ENCODE measurements at regions not wholly inside any gene's neighbourhood (a gene's known extent, or its start where the extent isn't known, plus 50 kb on each side); places are given as distances from the start of the nearest gene placed in this dataset.

DNA sequence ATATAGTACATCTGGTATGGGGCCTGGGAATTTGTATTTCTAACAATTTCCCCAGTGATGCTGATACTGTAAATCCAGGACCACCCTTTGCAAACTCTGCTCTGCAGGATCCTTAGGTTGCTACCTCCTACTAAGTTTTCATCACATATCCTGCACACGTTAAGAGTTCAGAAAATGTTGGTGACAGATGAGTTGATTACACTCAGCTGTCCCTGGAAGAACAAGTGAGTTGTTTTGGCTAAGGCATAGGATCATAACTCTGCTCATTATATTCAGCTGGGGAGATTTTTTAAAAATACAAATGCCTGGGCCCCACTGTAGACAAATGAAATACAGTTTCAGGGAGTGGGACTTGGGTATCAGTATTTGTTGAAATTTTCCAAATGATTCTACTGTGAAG, 274.6 kb upstream of the HABP2 start:
- TF ChIP-seq CTCF (IDR thresholded peaks at IDR 0.05; ENCODE audit: unreplicated experiment) = no peak
- ChIA-PET POLR2A (no interaction called here), CTCF (no interaction called here)
- no peaks in the 10 kb centered on the region for H3K4me1 Mint-ChIP-seq (ENCODE audit: insufficient read depth, unreplicated experiment)
- no TSS peak for BruUV-seq (replicated peaks)
- no peak overlapping the region for H3K27ac Mint-ChIP-seq (ENCODE audit: low read depth, unreplicated experiment)
- H3K36me3 Mint-ChIP-seq (ENCODE audit: insufficient read depth, unreplicated experiment) = no peaks in the 10 kb centered on the region
- no peak for DNase-seq (ENCODE audit: unreplicated experiment)
- H3K4me3 Mint-ChIP-seq (ENCODE audit: unreplicated experiment) = no peak overlapping the region
- peaks cover 1% of the 10 kb centered on the region for H3K27me3 Mint-ChIP-seq (ENCODE audit: insufficient read depth, unreplicated experiment)
- intact Hi-C loops (cut with micrococcal nuclease) = no loop called here
- peaks cover 15% of the 10 kb centered on the region for H3K9me3 Mint-ChIP-seq (ENCODE audit: unreplicated experiment)

DNA sequence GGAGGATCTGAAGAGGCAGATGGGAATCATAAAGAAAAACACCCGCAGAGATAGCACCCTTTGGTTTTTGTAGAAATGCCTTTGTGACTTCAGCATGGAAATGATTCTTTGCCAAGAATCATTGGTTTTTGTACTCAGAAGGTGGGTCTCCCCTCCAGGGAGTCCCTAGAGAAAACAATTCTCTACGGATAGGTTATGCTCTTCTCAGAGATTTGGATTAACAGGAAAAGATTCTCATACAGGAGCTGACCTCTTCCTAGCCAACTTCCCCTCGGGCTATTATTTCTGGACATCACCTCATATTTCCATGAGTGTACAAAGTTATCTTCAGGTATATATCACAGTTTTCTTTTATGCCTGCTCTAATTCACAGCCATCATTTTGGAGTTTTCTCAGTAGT, 274.2 kb upstream of the HABP2 start:
- intact Hi-C loops (cut with micrococcal nuclease) = no loop called here
- Mint-ChIP-seq H3K27me3 (ENCODE audit: insufficient read depth, unreplicated experiment) (no peaks in the 10 kb centered on the region), H3K27ac (ENCODE audit: low read depth, unreplicated experiment) (no peak overlapping the region), H3K9me3 (ENCODE audit: unreplicated experiment) (peaks cover 15% of the 10 kb centered on the region), H3K4me1 (ENCODE audit: insufficient read depth, unreplicated experiment) (no peaks in the 10 kb centered on the region), H3K36me3 (ENCODE audit: insufficient read depth, unreplicated experiment) (no peaks in the 10 kb centered on the region), H3K4me3 (ENCODE audit: unreplicated experiment) (no peak overlapping the region)
- no peak for TF ChIP-seq CTCF (IDR thresholded peaks at IDR 0.05; ENCODE audit: unreplicated experiment)
- DNase-seq (ENCODE audit: unreplicated experiment) = no peak
- ChIA-PET POLR2A (no interaction called here), CTCF (no interaction called here)
- no TSS peak for BruUV-seq (replicated peaks)

- Mint-ChIP-seq H3K27me3 (ENCODE audit: insufficient read depth, unreplicated experiment) (no peaks in the 10 kb centered on the region), H3K4me1 (ENCODE audit: insufficient read depth, unreplicated experiment) (no peaks in the 10 kb centered on the region), H3K9me3 (ENCODE audit: unreplicated experiment) (peaks cover 15% of the 10 kb centered on the region), H3K27ac (ENCODE audit: low read depth, unreplicated experiment) (no peak overlapping the region), H3K4me3 (ENCODE audit: unreplicated experiment) (no peak overlapping the region), H3K36me3 (ENCODE audit: insufficient read depth, unreplicated experiment) (no peaks in the 10 kb centered on the region)
- intact Hi-C loops (cut with micrococcal nuclease) = no loop called here
- BruUV-seq (replicated peaks) = no TSS peak
- ChIA-PET POLR2A (interaction anchor here (0.6 kb wide), 1 partner anchor 520 kb away, joined by 3 read pairs; no protein-coding TSS in a partner anchor), CTCF (interaction anchor here (1.0 kb wide), 1 partner anchor 13 kb away, joined by 4 read pairs; no protein-coding TSS in a partner anchor)
- no peak for DNase-seq (ENCODE audit: unreplicated experiment)
- no peak for TF ChIP-seq CTCF (IDR thresholded peaks at IDR 0.05; ENCODE audit: unreplicated experiment)
Observed at GRCh38 chr10:113279262-113279661, 273.6 kb upstream of the HABP2 start.

DNA sequence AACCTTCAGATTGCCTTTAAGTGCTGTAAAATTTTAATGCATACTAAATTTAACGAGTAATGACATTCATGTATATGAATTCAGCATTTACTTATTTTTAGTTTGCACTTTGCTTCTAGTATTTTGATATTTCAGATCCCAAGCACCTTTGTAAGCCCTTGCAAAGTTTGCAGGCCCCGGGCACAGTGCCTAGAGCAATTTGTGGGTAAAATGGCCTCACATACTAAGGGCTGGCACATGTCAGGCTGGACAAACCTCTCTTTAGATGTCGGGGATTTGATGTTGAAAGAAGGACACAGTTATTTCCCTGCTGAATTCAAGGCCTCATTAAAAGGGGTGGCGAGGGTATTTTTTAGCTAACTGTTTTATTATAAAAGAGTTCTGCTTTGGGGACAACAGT, 270.3 kb upstream of the HABP2 start:
- intact Hi-C loops (cut with micrococcal nuclease) = no loop called here
- Mint-ChIP-seq H3K9me3 (ENCODE audit: unreplicated experiment) (no peaks in the 10 kb centered on the region), H3K27me3 (ENCODE audit: insufficient read depth, unreplicated experiment) (peaks cover 13% of the 10 kb centered on the region), H3K27ac (ENCODE audit: low read depth, unreplicated experiment) (no peak overlapping the region), H3K4me3 (ENCODE audit: unreplicated experiment) (no peak overlapping the region), H3K36me3 (ENCODE audit: insufficient read depth, unreplicated experiment) (no peaks in the 10 kb centered on the region), H3K4me1 (ENCODE audit: insufficient read depth, unreplicated experiment) (no peaks in the 10 kb centered on the region)
- no peak for DNase-seq (ENCODE audit: unreplicated experiment)
- BruUV-seq (replicated peaks) = no TSS peak
- no peak for TF ChIP-seq CTCF (IDR thresholded peaks at IDR 0.05; ENCODE audit: unreplicated experiment)
- POLR2A ChIA-PET = no interaction called here
- CTCF ChIA-PET = interaction anchor here (0.6 kb wide), 1 partner anchor 48 kb away, joined by 3 read pairs; no protein-coding TSS in a partner anchor
